Parathyroid adenoma (tissue), 2 donors: ENCODE measurements at regions not wholly inside any gene's neighbourhood (a gene's known extent, or its start where the extent isn't known, plus 50 kb on each side); places are given as distances from the start of the nearest gene placed in this dataset.

Experiments
- H2AFZ ChIP-seq: fragments of 300-600 bp; sonication (generic); one replicate; pipeline ENCODE4 v1.7.0; 2017; ENCODE audit warnings: antibody characterized with exemption, mild to moderate bottlenecking
- H3K27ac ChIP-seq: fragments of 300-600 bp; sonication (generic); one replicate; pipeline ENCODE4 v1.7.0; 2017
- H3K27me3 ChIP-seq: fragments of 300-600 bp; sonication (generic); one replicate; pipeline ENCODE4 v1.7.0; 2017; ENCODE audit warnings: low read length; ENCODE audit not compliant: control insufficient read depth, insufficient read depth
- H3K36me3 ChIP-seq: fragments of 300-600 bp; sonication (generic); one replicate; pipeline ENCODE4 v1.7.0; 2017; ENCODE audit warnings: low read length; ENCODE audit not compliant: control insufficient read depth, insufficient read depth
- H3K4me1 ChIP-seq: fragments of 300-600 bp; sonication (generic); one replicate; pipeline ENCODE4 v1.7.0; 2017; ENCODE audit warnings: control low read depth
- H3K4me2 ChIP-seq: fragments of 300-600 bp; sonication (generic); one replicate; pipeline ENCODE4 v1.7.0; 2017; ENCODE audit warnings: low read length
- H3K4me3 ChIP-seq: fragments of 300-600 bp; sonication (generic); one replicate; pipeline ENCODE4 v1.7.0; 2017; ENCODE audit warnings: low read depth, low read length
- H3K79me2 ChIP-seq: fragments of 300-600 bp; sonication (generic); one replicate; pipeline ENCODE4 v1.7.0; 2017; ENCODE audit warnings: control low read depth
- H3K9ac ChIP-seq: fragments of 300-600 bp; sonication (generic); one replicate; pipeline ENCODE4 v1.7.0; 2017; ENCODE audit warnings: mild to moderate bottlenecking
- H3K9me3 ChIP-seq: fragments of 300-600 bp; sonication (generic); one replicate; pipeline ENCODE4 v1.7.0; 2017; ENCODE audit warnings: low read length; ENCODE audit not compliant: control insufficient read depth
- CTCF ChIP-seq: fragments of 300-600 bp; sonication (generic); IDR thresholded peaks from one replicate; pipeline ENCODE4 v1.7.0; 2017; ENCODE audit warnings: antibody characterized with exemption, mild to moderate bottlenecking
- donor health status: primary hyperparathyroidism.

DNA sequence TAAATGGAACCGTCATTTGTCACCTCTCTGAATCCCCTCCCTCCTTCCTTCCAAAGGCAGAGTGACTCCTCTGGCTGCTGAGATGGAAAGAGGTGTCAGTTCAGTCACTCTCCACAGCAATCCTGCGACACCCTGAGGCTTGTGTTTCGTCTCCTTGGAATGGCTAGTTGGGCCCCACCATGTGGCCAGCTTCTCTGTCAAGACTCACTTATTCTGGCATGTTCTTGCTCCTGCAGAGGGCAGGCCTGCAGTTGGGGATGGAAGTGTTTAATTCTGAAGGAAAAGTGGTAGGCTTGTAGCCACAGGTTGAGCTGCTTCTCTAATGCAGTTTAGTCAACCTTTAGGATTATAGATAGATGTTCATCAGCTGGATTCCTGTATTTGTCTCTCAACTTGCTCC, 149.6 kb downstream of the LMO4 start:
- H2AFZ ChIP-seq = no peak overlapping the region
- no peak overlapping the region for H3K4me3 ChIP-seq
- no peaks in the 10 kb centered on the region for H3K9me3 ChIP-seq
- H3K36me3 ChIP-seq = no peaks in the 10 kb centered on the region
- no peak for TF ChIP-seq CTCF
- no peak overlapping the region for H3K4me2 ChIP-seq
- no peak overlapping the region for H3K27ac ChIP-seq
- H3K4me1 ChIP-seq = no peaks in the 10 kb centered on the region
- no peaks in the 10 kb centered on the region for H3K27me3 ChIP-seq
- no peaks in the 10 kb centered on the region for H3K79me2 ChIP-seq
- no peak overlapping the region for H3K9ac ChIP-seq

GRCh38 chr1:87495147-87495546, 166.5 kb downstream of the LMO4 start:
- Histone ChIP-seq H3K4me2 (no peak overlapping the region), H3K4me1 (no peaks in the 10 kb centered on the region), H3K27me3 (no peaks in the 10 kb centered on the region), H3K36me3 (no peaks in the 10 kb centered on the region), H3K9ac (no peak overlapping the region), H3K9me3 (no peaks in the 10 kb centered on the region), H2AFZ (no peak overlapping the region), H3K4me3 (no peak overlapping the region), H3K79me2 (no peaks in the 10 kb centered on the region), H3K27ac (no peak overlapping the region)
- TF ChIP-seq CTCF = no peak

- no peaks in the 10 kb centered on the region for H3K36me3 ChIP-seq
- H3K4me2 ChIP-seq = no peak overlapping the region
- TF ChIP-seq CTCF = no peak
- H3K27me3 ChIP-seq = no peaks in the 10 kb centered on the region
- H3K4me1 ChIP-seq = no peaks in the 10 kb centered on the region
- H3K9ac ChIP-seq = no peak overlapping the region
- no peaks in the 10 kb centered on the region for H3K79me2 ChIP-seq
- H2AFZ ChIP-seq = peak overlapping the region; percentile 11
- no peak overlapping the region for H3K4me3 ChIP-seq
- no peak overlapping the region for H3K27ac ChIP-seq
- H3K9me3 ChIP-seq = no peaks in the 10 kb centered on the region
These were observed 167.2 kb downstream of the LMO4 start for GRCh38 chr1:87495870-87496269.

GRCh38 chr1:87497380-87498203, 168.9 kb downstream of the LMO4 start:
- no peak overlapping the region for H3K27ac ChIP-seq
- H3K27me3 ChIP-seq = no peaks in the 10 kb centered on the region
- TF ChIP-seq CTCF = no peak
- no peak overlapping the region for H3K9ac ChIP-seq
- no peak overlapping the region for H3K4me2 ChIP-seq
- H3K4me3 ChIP-seq = no peak overlapping the region
- H3K4me1 ChIP-seq = no peaks in the 10 kb centered on the region
- no peak overlapping the region for H2AFZ ChIP-seq
- no peaks in the 10 kb centered on the region for H3K9me3 ChIP-seq
- no peaks in the 10 kb centered on the region for H3K79me2 ChIP-seq
- no peaks in the 10 kb centered on the region for H3K36me3 ChIP-seq

DNA sequence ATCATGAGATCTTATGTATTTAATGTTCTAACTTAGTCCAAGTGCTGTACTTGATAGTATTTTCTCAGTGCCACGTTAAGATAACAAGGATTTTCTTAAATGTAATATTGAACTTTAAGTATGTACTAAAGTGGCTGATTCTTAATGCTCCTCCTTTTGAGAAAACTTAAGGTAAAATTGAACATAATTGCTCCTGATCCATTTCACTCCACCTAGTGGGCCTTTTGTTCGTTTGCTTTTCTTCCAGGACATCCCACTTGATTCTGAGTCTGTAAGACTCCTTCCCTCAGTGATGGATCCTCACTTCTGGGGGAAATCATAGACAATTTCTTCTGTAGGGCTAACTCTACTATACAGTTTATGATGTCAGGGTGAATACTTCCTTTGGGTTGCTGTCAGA, 173.1 kb downstream of the LMO4 start:
- Histone ChIP-seq H3K9me3 (no peaks in the 10 kb centered on the region), H3K27ac (no peak overlapping the region), H3K79me2 (no peaks in the 10 kb centered on the region), H3K9ac (no peak overlapping the region), H3K4me1 (no peaks in the 10 kb centered on the region), H3K36me3 (no peaks in the 10 kb centered on the region), H3K4me3 (no peak overlapping the region), H3K4me2 (no peak overlapping the region), H3K27me3 (no peaks in the 10 kb centered on the region), H2AFZ (no peak overlapping the region)
- no peak for TF ChIP-seq CTCF
